Colonic mucosa (tissue), 4 donors: ENCODE measurements at regions not wholly inside any gene's neighbourhood (a gene's known extent, or its start where the extent isn't known, plus 50 kb on each side); places are given as distances from the start of the nearest gene placed in this dataset.

ENCODE experiments used
- DNase-seq: peaks from one replicate; pipeline ENCODE4 v3.0.0-alpha.2; 2020
- H3K27ac ChIP-seq: fragments of 200-600 bp; one replicate; pipeline ENCODE4 v1.8.0; 2021
- H3K27me3 ChIP-seq: fragments of 200-600 bp; one replicate; pipeline ENCODE4 v1.8.0; 2021
- H3K36me3 ChIP-seq: fragments of 200-600 bp; one replicate; pipeline ENCODE4 v1.8.0; 2021
- H3K4me1 ChIP-seq: fragments of 200-600 bp; one replicate; pipeline ENCODE4 v1.8.0; 2021; ENCODE audit warnings: mild to moderate bottlenecking
- H3K4me3 ChIP-seq: fragments of 200-600 bp; one replicate; pipeline ENCODE4 v1.8.0; 2021
- H3K9ac ChIP-seq, 2 donors: one replicate each; pipeline ENCODE4 v1.7.0; 2013; ENCODE audit warnings: control low read depth in 2 of 2, low read depth in 2 of 2, low read length in 2 of 2
- H3K9me3 ChIP-seq: fragments of 200-600 bp; one replicate; pipeline ENCODE4 v1.8.0; 2021
- intact Hi-C: fragments of 100-400 bp; cut with DNase I; formaldehyde crosslinking; loops from one replicate; pipeline ENCODE4 v1.14.1; 2022
- TF ChIP-seq, protein P1 (sequence below): fragments of 200-600 bp; IDR thresholded peaks from one replicate; pipeline ENCODE4 v1.8.0; 2022; ENCODE audit warnings: antibody characterized with exemption, mild to moderate bottlenecking
- donor health status: healthy.
- donor health status: DM: no; HTN: no; CAD: no.
- donor health status: DM: no; HTN: no; CAD: no.

GRCh38 chr10:88094795-88095194, 231.4 kb downstream of the PTEN start:
- TF ChIP-seq, protein P1, sequence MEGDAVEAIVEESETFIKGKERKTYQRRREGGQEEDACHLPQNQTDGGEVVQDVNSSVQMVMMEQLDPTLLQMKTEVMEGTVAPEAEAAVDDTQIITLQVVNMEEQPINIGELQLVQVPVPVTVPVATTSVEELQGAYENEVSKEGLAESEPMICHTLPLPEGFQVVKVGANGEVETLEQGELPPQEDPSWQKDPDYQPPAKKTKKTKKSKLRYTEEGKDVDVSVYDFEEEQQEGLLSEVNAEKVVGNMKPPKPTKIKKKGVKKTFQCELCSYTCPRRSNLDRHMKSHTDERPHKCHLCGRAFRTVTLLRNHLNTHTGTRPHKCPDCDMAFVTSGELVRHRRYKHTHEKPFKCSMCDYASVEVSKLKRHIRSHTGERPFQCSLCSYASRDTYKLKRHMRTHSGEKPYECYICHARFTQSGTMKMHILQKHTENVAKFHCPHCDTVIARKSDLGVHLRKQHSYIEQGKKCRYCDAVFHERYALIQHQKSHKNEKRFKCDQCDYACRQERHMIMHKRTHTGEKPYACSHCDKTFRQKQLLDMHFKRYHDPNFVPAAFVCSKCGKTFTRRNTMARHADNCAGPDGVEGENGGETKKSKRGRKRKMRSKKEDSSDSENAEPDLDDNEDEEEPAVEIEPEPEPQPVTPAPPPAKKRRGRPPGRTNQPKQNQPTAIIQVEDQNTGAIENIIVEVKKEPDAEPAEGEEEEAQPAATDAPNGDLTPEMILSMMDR, result no peak
- DNase-seq, result no peak
- Histone ChIP-seq H3K9ac (no peak overlapping the region), H3K9me3 (no peaks in the 10 kb centered on the region), H3K27ac (no peak overlapping the region), H3K4me1 (no peaks in the 10 kb centered on the region), H3K4me3 (no peak overlapping the region), H3K36me3 (no peaks in the 10 kb centered on the region), H3K27me3 (no peaks in the 10 kb centered on the region)
- intact Hi-C loops, result no loop called here

DNA sequence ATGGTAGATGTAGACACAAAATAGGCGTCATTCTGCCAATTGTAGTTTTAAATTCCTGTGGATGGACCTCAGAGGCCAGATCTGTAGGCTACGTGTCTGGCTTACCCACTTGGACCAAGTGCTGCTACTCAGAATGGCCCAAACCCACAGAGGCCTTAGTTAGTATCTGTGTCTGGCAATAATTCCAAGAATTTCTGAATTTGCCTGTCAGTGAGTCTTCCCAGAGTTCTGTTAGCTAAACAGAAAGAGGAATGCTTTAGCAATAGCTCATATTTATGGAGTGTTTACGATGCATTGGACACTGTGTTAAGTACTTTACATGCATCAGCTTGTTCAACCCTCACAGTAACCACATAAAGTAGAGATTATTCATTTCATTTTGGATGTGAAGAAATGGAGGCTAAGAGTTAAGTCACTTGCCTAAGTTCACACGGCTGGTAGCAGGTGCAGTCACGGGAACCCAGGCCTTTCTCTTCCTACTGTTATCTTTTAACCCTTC, 231.8 kb downstream of the PTEN start:
- Histone ChIP-seq H3K36me3 (no peaks in the 10 kb centered on the region), H3K9ac (no peak overlapping the region), H3K27me3 (no peaks in the 10 kb centered on the region), H3K4me1 (no peaks in the 10 kb centered on the region), H3K27ac (no peak overlapping the region), H3K4me3 (no peak overlapping the region), H3K9me3 (no peaks in the 10 kb centered on the region)
- TF ChIP-seq, protein P1, result no peak
- intact Hi-C loops, result no loop called here
- no peak for DNase-seq

GRCh38 chr10:88095778-88096431, 232.5 kb downstream of the PTEN start:
- Histone ChIP-seq H3K9ac (no peak overlapping the region), H3K27ac (no peak overlapping the region)
- intact Hi-C loops, result no loop called here

GRCh38 chr10:88097092-88097516, 233.7 kb downstream of the PTEN start:
- no peak for DNase-seq
- H3K36me3 ChIP-seq, result no peaks in the 10 kb centered on the region
- no peaks in the 10 kb centered on the region for H3K4me1 ChIP-seq
- no peak overlapping the region for H3K27ac ChIP-seq
- no peaks in the 10 kb centered on the region for H3K27me3 ChIP-seq
- TF ChIP-seq, protein P1, result no peak
- no peaks in the 10 kb centered on the region for H3K9me3 ChIP-seq
- intact Hi-C loops, result no loop called here
- no peak overlapping the region for H3K4me3 ChIP-seq
- H3K9ac ChIP-seq, result no peak overlapping the region

More at GRCh38 chr10:88095778-88096431, 232.5 kb downstream of the PTEN start:
- Histone ChIP-seq H3K9me3 (no peaks in the 10 kb centered on the region), H3K36me3 (no peaks in the 10 kb centered on the region), H3K27me3 (no peaks in the 10 kb centered on the region), H3K4me3 (no peak overlapping the region), H3K4me1 (no peaks in the 10 kb centered on the region)
- no peak for DNase-seq
- TF ChIP-seq, protein P1, result no peak

GRCh38 chr10:88097536-88097935, 234.1 kb downstream of the PTEN start:
- TF ChIP-seq, protein P1, result no peak
- no peaks in the 10 kb centered on the region for H3K9me3 ChIP-seq
- intact Hi-C loops, result no loop called here
- no peak overlapping the region for H3K4me3 ChIP-seq
- H3K9ac ChIP-seq, result no peak overlapping the region
- no peak for DNase-seq
- H3K4me1 ChIP-seq, result no peaks in the 10 kb centered on the region
- H3K27me3 ChIP-seq, result no peaks in the 10 kb centered on the region
- H3K36me3 ChIP-seq, result no peaks in the 10 kb centered on the region
- H3K27ac ChIP-seq, result no peak overlapping the region
